ENCODE measurements at regions not wholly inside any gene's neighbourhood (a gene's known extent, or its start where the extent isn't known, plus 50 kb on each side); places are given as distances from the start of the nearest gene placed in this dataset.

DNA sequence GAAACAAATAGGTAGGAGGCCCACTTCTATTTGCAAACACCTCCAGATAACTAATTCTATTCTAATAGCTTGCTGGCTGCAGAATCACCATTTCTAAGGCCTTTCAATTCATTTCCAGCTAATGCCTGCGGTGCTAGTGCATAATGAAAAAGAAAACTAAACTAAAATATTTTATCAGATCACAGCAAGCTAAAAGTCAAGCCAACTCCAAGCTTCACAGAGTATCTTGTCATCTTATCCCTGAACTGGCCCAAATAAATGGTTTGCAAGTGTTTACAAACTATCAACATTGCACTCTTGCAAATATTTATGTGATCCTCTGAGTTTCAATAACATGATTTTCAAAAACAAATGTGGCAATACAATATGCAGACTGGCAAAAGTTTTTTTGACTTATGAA is 166.0 kb downstream of the IPMK start:
- Histone ChIP-seq H4K20me1 (ENCODE audit: insufficient read depth) (no peaks in the 10 kb centered on the region), H3K79me2 (ENCODE audit: insufficient read depth) (no peaks in the 10 kb centered on the region), H2AFZ (ENCODE audit: low read depth) (no peak overlapping the region), H3K9me2 (no peaks in the 10 kb centered on the region), H3K27me3 (ENCODE audit: insufficient read depth) (no peaks in the 10 kb centered on the region), H3K9ac (no peak overlapping the region), H3K27ac (ENCODE audit: low read depth in 2 of 2, low read length in 1 of 2) (no peak overlapping the region), H3K4me2 (no peak overlapping the region), H3K9me3 (no peaks in the 10 kb centered on the region), H3K36me3 (replicated peaks in 1 of 2; ENCODE audit: control insufficient read depth in 1 of 2, insufficient read depth in 2 of 2, low read length in 1 of 2) (no peaks in the 10 kb centered on the region), H3F3A (replicated peaks; ENCODE audit: insufficient read depth) (no peaks in the 10 kb centered on the region), H3K4me1 (ENCODE audit: control insufficient read depth in 1 of 2, insufficient read depth in 2 of 2, low read depth in 1 of 2, low read length in 1 of 2) (no peaks in the 10 kb centered on the region), H3K4me3 (ENCODE audit: low read depth in 2 of 2, low read length in 1 of 2) (no peak overlapping the region)
- no peak for DNase-seq
- WGBS (ENCODE audit: low lambda C conversion rate), result 48% methylated on average over 1 of the region's 1 CpG
- ChIA-PET CTCF (interaction anchor here (0.7 to 1.3 kb wide), 2 partner anchors 10 to 36 kb away, joined by 3 to 4 read pairs; no protein-coding TSS in a partner anchor), POLR2A (no interaction called here)
- TF ChIP-seq JUND (IDR thresholded peaks at IDR 0.05), result no peak
- TF ChIP-seq TAF1 (IDR thresholded peaks at IDR 0.05; ENCODE audit: borderline replicate concordance, low read depth, low read length), result no peak
- TF ChIP-seq, protein P1, sequence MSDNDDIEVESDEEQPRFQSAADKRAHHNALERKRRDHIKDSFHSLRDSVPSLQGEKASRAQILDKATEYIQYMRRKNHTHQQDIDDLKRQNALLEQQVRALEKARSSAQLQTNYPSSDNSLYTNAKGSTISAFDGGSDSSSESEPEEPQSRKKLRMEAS (IDR thresholded peaks at IDR 0.05; ENCODE audit: low read depth), result no peak
- TF ChIP-seq MXI1 (IDR thresholded peaks at IDR 0.05; ENCODE audit: low read depth, low read length), result no peak
- TF ChIP-seq, protein P2, sequence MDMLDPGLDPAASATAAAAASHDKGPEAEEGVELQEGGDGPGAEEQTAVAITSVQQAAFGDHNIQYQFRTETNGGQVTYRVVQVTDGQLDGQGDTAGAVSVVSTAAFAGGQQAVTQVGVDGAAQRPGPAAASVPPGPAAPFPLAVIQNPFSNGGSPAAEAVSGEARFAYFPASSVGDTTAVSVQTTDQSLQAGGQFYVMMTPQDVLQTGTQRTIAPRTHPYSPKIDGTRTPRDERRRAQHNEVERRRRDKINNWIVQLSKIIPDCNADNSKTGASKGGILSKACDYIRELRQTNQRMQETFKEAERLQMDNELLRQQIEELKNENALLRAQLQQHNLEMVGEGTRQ (IDR thresholded peaks at IDR 0.05; ENCODE audit: borderline replicate concordance, low read depth, low read length), result no peak
- no peak for TF ChIP-seq RAD21 (IDR thresholded peaks at IDR 0.05; ENCODE audit: low read length)
- TF ChIP-seq CHD2 (IDR thresholded peaks at IDR 0.05; ENCODE audit: low read length, partially characterized antibody), result no peak
- no peak for TF ChIP-seq FOXM1 (IDR thresholded peaks at IDR 0.05; ENCODE audit: low read depth)
- no peak for TF ChIP-seq FOSL2 (IDR thresholded peaks at IDR 0.05; ENCODE audit: borderline replicate concordance, low read depth)
- TF ChIP-seq SMC3 (IDR thresholded peaks at IDR 0.05; ENCODE audit: low read depth, low read length), result no peak
- TF ChIP-seq MEF2A (IDR thresholded peaks at IDR 0.05; ENCODE audit: borderline replicate concordance, low read depth), result no peak
- TF ChIP-seq SIN3A (IDR thresholded peaks at IDR 0.05; ENCODE audit: borderline replicate concordance, low read depth, low read length), result no peak
- no peak for TF ChIP-seq ELF1 (IDR thresholded peaks at IDR 0.05)
- no peak for TF ChIP-seq RFX5 (IDR thresholded peaks at IDR 0.05; ENCODE audit: low read length)

DNA sequence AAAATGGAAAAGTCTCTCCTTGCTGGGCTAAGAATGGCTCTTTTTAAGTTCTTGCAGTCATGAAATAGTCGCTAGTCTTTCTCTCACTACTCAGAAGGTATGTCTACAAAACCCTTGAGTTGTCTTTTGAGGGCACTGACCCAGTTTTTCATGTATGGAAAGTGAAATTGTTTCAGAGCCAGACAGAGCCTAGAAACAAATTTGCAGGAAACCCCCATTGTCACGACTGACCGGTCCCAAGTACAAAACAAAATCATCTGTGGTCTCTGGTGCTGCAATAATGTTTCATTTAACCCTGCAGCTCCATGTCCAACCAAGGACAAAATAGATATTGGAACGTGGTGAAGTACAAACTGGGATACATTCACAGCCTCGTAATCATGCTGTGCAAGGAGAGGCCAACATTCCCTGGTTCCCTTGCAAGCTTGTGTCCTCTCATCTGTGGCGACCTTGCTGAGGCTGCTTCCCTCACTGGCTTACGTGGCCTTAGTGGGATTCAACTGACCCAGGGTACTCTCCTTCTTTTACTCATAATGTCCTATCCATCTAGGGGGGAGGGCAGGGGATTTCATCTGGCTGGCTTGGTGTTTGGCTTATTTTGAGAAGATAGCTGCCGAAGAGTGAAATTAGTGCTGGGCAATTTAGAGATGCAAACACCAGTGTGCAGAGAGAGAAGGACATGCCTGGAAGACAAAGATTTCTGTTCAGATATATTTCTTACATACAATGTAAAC is 172.5 kb downstream of the IPMK start:
- Histone ChIP-seq H4K20me1 (ENCODE audit: insufficient read depth) (no peaks in the 10 kb centered on the region), H3F3A (replicated peaks; ENCODE audit: insufficient read depth) (no peaks in the 10 kb centered on the region), H3K4me3 (ENCODE audit: low read depth in 2 of 2, low read length in 1 of 2) (no peak overlapping the region), H3K4me2 (no peak overlapping the region), H3K27me3 (ENCODE audit: insufficient read depth) (no peaks in the 10 kb centered on the region), H3K9me3 (no peaks in the 10 kb centered on the region), H3K9ac (no peak overlapping the region), H2AFZ (ENCODE audit: low read depth) (no peak overlapping the region), H3K9me2 (no peaks in the 10 kb centered on the region), H3K36me3 (replicated peaks in 1 of 2; ENCODE audit: control insufficient read depth in 1 of 2, insufficient read depth in 2 of 2, low read length in 1 of 2) (no peaks in the 10 kb centered on the region), H3K27ac (ENCODE audit: low read depth in 2 of 2, low read length in 1 of 2) (no peak overlapping the region), H3K4me1 (ENCODE audit: control insufficient read depth in 1 of 2, insufficient read depth in 2 of 2, low read depth in 1 of 2, low read length in 1 of 2) (no peaks in the 10 kb centered on the region), H3K79me2 (ENCODE audit: insufficient read depth) (no peaks in the 10 kb centered on the region)
- TF ChIP-seq NFIC (IDR thresholded peaks at IDR 0.05; ENCODE audit: borderline replicate concordance) (no peak), TCF12 (IDR thresholded peaks at IDR 0.05) (no peak), FOXJ3 (CRISPR knock-in tag; IDR thresholded peaks at IDR 0.05) (no peak), POLR2AphosphoS5 (IDR thresholded peaks at IDR 0.05; ENCODE audit: low read depth, low read length) (no peak), TEAD4 (IDR thresholded peaks at IDR 0.05; ENCODE audit: borderline replicate concordance, insufficient read depth) (no peak), RFX5 (IDR thresholded peaks at IDR 0.05; ENCODE audit: low read length) (no peak), ELF1 (IDR thresholded peaks at IDR 0.05) (no peak)
- TF ChIP-seq, protein P2 (IDR thresholded peaks at IDR 0.05; ENCODE audit: borderline replicate concordance, low read depth, low read length), result no peak
- TF ChIP-seq, protein P3, sequence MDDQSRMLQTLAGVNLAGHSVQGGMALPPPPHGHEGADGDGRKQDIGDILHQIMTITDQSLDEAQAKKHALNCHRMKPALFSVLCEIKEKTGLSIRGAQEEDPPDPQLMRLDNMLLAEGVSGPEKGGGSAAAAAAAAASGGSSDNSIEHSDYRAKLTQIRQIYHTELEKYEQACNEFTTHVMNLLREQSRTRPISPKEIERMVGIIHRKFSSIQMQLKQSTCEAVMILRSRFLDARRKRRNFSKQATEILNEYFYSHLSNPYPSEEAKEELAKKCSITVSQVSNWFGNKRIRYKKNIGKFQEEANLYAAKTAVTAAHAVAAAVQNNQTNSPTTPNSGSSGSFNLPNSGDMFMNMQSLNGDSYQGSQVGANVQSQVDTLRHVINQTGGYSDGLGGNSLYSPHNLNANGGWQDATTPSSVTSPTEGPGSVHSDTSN (IDR thresholded peaks at IDR 0.05), result no peak
- TF ChIP-seq, protein P4, sequence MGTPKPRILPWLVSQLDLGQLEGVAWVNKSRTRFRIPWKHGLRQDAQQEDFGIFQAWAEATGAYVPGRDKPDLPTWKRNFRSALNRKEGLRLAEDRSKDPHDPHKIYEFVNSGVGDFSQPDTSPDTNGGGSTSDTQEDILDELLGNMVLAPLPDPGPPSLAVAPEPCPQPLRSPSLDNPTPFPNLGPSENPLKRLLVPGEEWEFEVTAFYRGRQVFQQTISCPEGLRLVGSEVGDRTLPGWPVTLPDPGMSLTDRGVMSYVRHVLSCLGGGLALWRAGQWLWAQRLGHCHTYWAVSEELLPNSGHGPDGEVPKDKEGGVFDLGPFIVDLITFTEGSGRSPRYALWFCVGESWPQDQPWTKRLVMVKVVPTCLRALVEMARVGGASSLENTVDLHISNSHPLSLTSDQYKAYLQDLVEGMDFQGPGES (IDR thresholded peaks at IDR 0.05; ENCODE audit: low read depth, low read length), result no peak
- ChIA-PET POLR2A (no interaction called here), CTCF (no interaction called here)
- WGBS (ENCODE audit: low lambda C conversion rate), result 31% methylated on average over 8 of the region's 8 CpGs
- no peak for DNase-seq
